Stomach (tissue), 8 donors: ENCODE measurements at regions not wholly inside any gene's neighbourhood (a gene's known extent, or its start where the extent isn't known, plus 50 kb on each side); places are given as distances from the start of the nearest gene placed in this dataset.

Source experiments
- DNase-seq, 2 donors: peaks; one replicate each; pipeline versions ENCODE4 v3.0.0 to v3.0.0-alpha.2; 2013 to 2019
- H3K27ac ChIP-seq, 5 donors: fragments of 200-600 bp in 4 of 5; sonication (generic) in 4 of 5; one replicate each; pipeline ENCODE4 v1.5.1; 2013 to 2019; ENCODE audit warnings: mild to moderate bottlenecking in 1 of 5, moderate library complexity in 1 of 5
- H3K27me3 ChIP-seq, 3 donors: fragments of 200-600 bp; sonication (generic); one replicate each; pipeline ENCODE4 v1.5.1; 2017 to 2019; ENCODE audit warnings: mixed run types in 1 of 3
- H3K36me3 ChIP-seq, 4 donors: fragments of 200-600 bp; sonication (generic); 1 replicate in 3 of 4; 2 replicates in 1 of 4; pipeline ENCODE4 v1.5.1; 2016 to 2019
- H3K4me1 ChIP-seq, 4 donors: fragments of 200-600 bp; sonication (generic); one replicate each; pipeline ENCODE4 v1.5.1; 2016 to 2019
- H3K4me3 ChIP-seq, 4 donors: fragments of 200-600 bp; sonication (generic) in 3 of 4; one replicate each; pipeline ENCODE4 v1.5.1; 2016 to 2019; ENCODE audit warnings: mild to moderate bottlenecking in 1 of 4
- H3K9me3 ChIP-seq, 4 donors: fragments of 200-600 bp; sonication (generic); one replicate each; pipeline ENCODE4 v1.5.1; 2016 to 2019
- CTCF ChIP-seq, 7 experiments: fragments of 450-650 bp in 4 of 7; fragments of 200-600 bp in 3 of 7; sonication (generic) in 3 of 7; IDR thresholded peaks; one replicate each; pipeline ENCODE4 v1.5.1; 2016 to 2019; ENCODE audit warnings: antibody characterized with exemption in 7 of 7, control low read depth in 2 of 7, mild to moderate bottlenecking in 1 of 7
- EP300 ChIP-seq: sonication (generic); formaldehyde crosslinking; IDR thresholded peaks from one replicate; pipeline ENCODE4 v1.6.1; 2017; ENCODE audit warnings: antibody characterized with exemption
- POLR2A ChIP-seq, 4 donors: fragments of 450-650 bp; IDR thresholded peaks; one replicate each; pipeline ENCODE4 v1.6.1; 2016; ENCODE audit warnings: antibody characterized with exemption in 4 of 4, control low read depth in 2 of 4, mild to moderate bottlenecking in 1 of 4, moderate library complexity in 1 of 4
- POLR2AphosphoS5 ChIP-seq, 3 donors: sonication (generic); formaldehyde crosslinking; IDR thresholded peaks; one replicate each; pipeline ENCODE4 v1.6.1; 2016; ENCODE audit warnings: antibody characterized with exemption in 3 of 3
- WGBS, 5 donors: extraction: QIAGEN DNeasy Blood & Tissue Kit in 3 of 5; methylation state at CpG; one replicate each; pipeline versions ENCODE4 v1.1.5 to v1.1.7; 2013 to 2018; 5-methylcytosine and 5-hydroxymethylcytosine counted together
- intact Hi-C: fragments of 100-400 bp; cut with DNase I; formaldehyde crosslinking; loops from one replicate; pipeline ENCODE4 v1.15.1; 2023; ENCODE audit warnings: low total_unique reads
- donor health status: healthy with polysubstance abuse.
- donor health status: Bipolar disorder and iron deficiency.
- donor health status: healthy.

GRCh38 chr13:97752961-97753668, 200.4 kb upstream of the IPO5 start:
- H3K4me1 ChIP-seq: no peaks in the 10 kb centered on the region
- intact Hi-C loops: no loop called here
- TF ChIP-seq CTCF (IDR thresholded peaks at IDR 0.05) (no peak), POLR2AphosphoS5 (IDR thresholded peaks at IDR 0.05) (no peak), POLR2A (IDR thresholded peaks at IDR 0.05) (no peak), EP300 (no peak)
- DNase-seq: no peak
- H3K4me3 ChIP-seq: no peak overlapping the region
- H3K27me3 ChIP-seq: no peaks in the 10 kb centered on the region
- 70 to 80% (median 76%) methylated on average over 7 of the region's 7 CpGs for WGBS, 5 donors
- no peaks in the 10 kb centered on the region for H3K36me3 ChIP-seq
- no peaks in the 10 kb centered on the region for H3K9me3 ChIP-seq
- no peak overlapping the region for H3K27ac ChIP-seq

GRCh38 chr13:97753942-97754670, 199.4 kb upstream of the IPO5 start:
- H3K27me3 ChIP-seq: no peaks in the 10 kb centered on the region
- no peak for DNase-seq
- H3K36me3 ChIP-seq: no peaks in the 10 kb centered on the region
- no peak for TF ChIP-seq POLR2A (IDR thresholded peaks at IDR 0.05)
- no peak for TF ChIP-seq POLR2AphosphoS5 (IDR thresholded peaks at IDR 0.05)
- TF ChIP-seq CTCF (IDR thresholded peaks at IDR 0.05): no peak
- no peak for TF ChIP-seq EP300
- intact Hi-C loops: no loop called here
- WGBS, 5 donors: 58 to 81% (median 81%) methylated on average over 5 of the region's 5 CpGs
- H3K4me1 ChIP-seq: no peaks in the 10 kb centered on the region
- no peaks in the 10 kb centered on the region for H3K9me3 ChIP-seq
- no peak overlapping the region for H3K4me3 ChIP-seq
- H3K27ac ChIP-seq: no peak overlapping the region

GRCh38 chr13:97757807-97758206, 195.7 kb upstream of the IPO5 start:
- no peaks in the 10 kb centered on the region for H3K36me3 ChIP-seq
- H3K4me3 ChIP-seq: no peak overlapping the region
- H3K27me3 ChIP-seq: no peaks in the 10 kb centered on the region
- 66 to 75% (median 71%) methylated on average over 4 of the region's 4 CpGs for WGBS, 5 donors
- TF ChIP-seq CTCF (IDR thresholded peaks at IDR 0.05): no peak
- no peak for TF ChIP-seq POLR2AphosphoS5 (IDR thresholded peaks at IDR 0.05)
- TF ChIP-seq EP300: no peak
- peaks cover 0 to 7% (median 4%) of the 10 kb centered on the region in 4 donors for H3K9me3 ChIP-seq
- intact Hi-C loops: no loop called here
- H3K4me1 ChIP-seq: no peaks in the 10 kb centered on the region
- peak in 1 of 2 donors; percentile 35 for DNase-seq
- no peak overlapping the region for H3K27ac ChIP-seq

GRCh38 chr13:97758317-97758716, 195.2 kb upstream of the IPO5 start:
- H3K9me3 ChIP-seq: peaks cover 0 to 9% (median 6%) of the 10 kb centered on the region in 4 donors
- H3K27me3 ChIP-seq: no peaks in the 10 kb centered on the region
- H3K4me1 ChIP-seq: no peaks in the 10 kb centered on the region
- 43 to 56% (median 52%) methylated on average over 3 of the region's 3 CpGs for WGBS, 5 donors
- DNase-seq: peak in 1 of 2 donors; percentile 40
- no peak overlapping the region for H3K27ac ChIP-seq
- H3K4me3 ChIP-seq: no peak overlapping the region
- no peaks in the 10 kb centered on the region for H3K36me3 ChIP-seq
- TF ChIP-seq EP300 (no peak), CTCF (IDR thresholded peaks at IDR 0.05) (no peak), POLR2A (IDR thresholded peaks at IDR 0.05) (no peak), POLR2AphosphoS5 (IDR thresholded peaks at IDR 0.05) (no peak)
- intact Hi-C loops: no loop called here
